NCI-H69 (cell line): ENCODE measurements at regions not wholly inside any gene's neighbourhood (a gene's known extent, or its start where the extent isn't known, plus 50 kb on each side); places are given as distances from the start of the nearest gene placed in this dataset.
"Not testable (repeated sequence)": the region's sequence is repeated elsewhere in the genome, so short reads cannot be mapped to it uniquely, and the experiment has no call there.

Experiments
- DNase-seq: peaks from one replicate; lab custom pipeline; 2025; lab: John Stamatoyannopoulos, UW

DNA sequence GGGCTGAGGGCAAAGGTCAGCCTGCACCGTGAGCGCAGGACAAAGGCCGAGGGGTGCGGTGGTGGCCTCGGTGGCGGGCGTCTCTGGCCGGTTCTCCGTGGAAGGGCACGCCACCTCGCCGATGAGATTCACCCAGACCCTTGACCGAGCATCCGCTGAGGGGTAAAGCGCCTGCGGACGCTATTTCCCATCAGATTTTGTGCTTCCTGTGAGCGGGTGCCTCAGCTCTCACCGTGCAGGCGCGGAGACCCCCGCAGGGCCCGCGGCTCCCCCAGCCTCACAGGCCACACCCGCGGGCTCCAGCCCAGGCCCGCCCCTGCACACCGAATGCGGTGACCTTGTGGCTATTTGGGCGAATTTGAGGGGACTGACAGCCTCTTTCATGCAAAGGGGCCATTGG lies 348.0 kb downstream of the TEX29 start:
- DNase-seq, result no peak

GRCh38 chr13:111672198-111672597 lies 351.8 kb downstream of the TEX29 start:
- DNase-seq, result not testable (repeated sequence)

- DNase-seq, result not testable (repeated sequence)
Observed at GRCh38 chr13:111678120-111678882, 357.9 kb downstream of the TEX29 start.

- not testable (repeated sequence) for DNase-seq
Observed at GRCh38 chr13:111679645-111680044, 359.2 kb downstream of the TEX29 start.

DNA sequence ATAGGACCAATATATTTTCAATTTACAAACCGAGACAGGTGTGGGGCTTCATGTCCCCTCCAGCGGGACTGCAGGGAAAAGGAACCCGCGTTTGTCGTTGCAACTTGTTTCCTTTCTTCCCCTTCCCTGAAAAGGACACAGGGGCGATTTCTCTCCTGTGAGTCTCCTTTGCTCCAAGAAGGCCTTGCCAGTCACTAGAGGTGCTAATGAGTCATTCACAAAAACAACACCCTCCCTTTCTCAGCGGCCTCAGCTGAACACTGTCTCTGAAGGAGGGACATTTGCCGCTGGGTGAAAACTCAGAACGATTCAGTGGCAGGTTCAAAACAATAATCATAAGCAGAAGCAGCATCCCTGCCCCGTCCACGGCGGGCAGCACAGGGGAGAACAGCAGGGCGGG lies 359.7 kb downstream of the TEX29 start:
- DNase-seq, result not testable (repeated sequence)

- DNase-seq, result not testable (repeated sequence)
Observed at GRCh38 chr13:111692028-111692427, 371.6 kb downstream of the TEX29 start.

DNA sequence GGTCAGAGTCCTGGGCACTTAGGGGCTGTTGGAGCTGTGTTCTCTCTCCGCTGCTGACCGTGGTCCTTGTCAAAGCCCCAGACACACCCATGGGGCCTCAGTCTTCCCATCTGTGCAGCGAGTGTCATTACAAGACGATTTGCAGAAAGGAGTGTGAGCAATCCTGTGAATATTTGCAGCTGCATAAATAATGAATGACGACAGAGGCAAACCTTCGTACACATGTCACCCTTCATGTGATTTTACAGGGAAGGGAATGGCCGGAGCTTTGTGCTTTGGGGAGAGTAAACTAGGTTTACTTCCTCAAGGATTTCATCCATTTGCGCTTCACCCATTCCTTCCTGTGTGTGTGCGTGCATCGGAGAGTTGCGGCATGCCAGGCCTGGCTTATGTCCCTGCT lies 370.8 kb upstream of the SOX1 start:
- not testable (repeated sequence) for DNase-seq

DNA sequence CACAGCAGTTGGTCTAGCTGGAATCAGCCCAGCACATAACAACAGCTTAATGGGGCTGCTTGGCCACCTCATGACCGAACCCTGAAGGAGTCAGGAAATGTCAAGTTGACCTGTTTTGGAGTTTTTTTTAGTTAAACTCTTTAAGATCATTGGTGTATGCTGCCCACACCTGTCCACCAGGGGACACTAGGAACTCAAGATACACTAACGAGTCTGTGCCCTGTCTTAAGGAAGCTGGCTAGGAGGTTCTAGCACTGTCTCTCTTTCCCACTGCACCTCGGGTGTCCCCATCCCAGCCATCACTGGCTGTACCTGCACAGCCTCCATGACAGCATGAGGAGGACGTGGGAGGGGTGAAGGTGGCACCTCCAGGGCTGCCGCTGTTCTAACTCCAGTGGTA lies 364.9 kb upstream of the SOX1 start:
- not testable (repeated sequence) for DNase-seq
